Ovary (tissue), 1 donor: ENCODE measurements at regions not wholly inside any gene's neighbourhood (a gene's known extent, or its start where the extent isn't known, plus 50 kb on each side); places are given as distances from the start of the nearest gene placed in this dataset.

Source experiments
- EP300 ChIP-seq: sonication (generic); formaldehyde crosslinking; IDR thresholded peaks from one replicate; pipeline ENCODE4 v1.6.1; 2017; ENCODE audit warnings: antibody characterized with exemption
- POLR2A ChIP-seq: fragments of 450-650 bp; IDR thresholded peaks from one replicate; pipeline ENCODE4 v1.6.1; 2017; ENCODE audit warnings: antibody characterized with exemption, mild to moderate bottlenecking, moderate library complexity

DNA sequence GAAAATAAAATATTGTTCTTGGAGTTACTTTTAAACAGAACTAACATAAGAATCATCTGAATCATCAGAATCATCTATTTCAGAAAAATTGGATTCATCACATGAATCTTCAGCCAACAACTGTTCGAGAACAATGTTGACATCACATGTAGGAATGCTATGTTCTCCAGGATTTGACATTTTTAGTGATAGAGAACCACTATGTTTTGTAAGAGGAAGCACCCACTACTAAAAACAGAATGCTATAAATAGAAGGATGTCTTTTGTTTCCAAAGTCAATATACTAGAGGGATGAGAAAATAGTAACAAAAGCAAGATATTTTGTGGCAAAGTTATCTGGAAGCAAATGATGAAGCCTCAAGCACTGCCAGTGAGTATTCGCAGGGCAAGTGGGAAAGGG lies 263.4 kb upstream of the DDI1 start:
- TF ChIP-seq EP300: peak; percentile 72
- TF ChIP-seq POLR2A: no peak
